ENCODE measurements at regions not wholly inside any gene's neighbourhood (a gene's known extent, or its start where the extent isn't known, plus 50 kb on each side); places are given as distances from the start of the nearest gene placed in this dataset.
A peak's percentile ranks its signal among the peaks of the same experiment; 100 is the strongest.

GRCh38 chr13:99662678-99663077 is 161.4 kb downstream of the TM9SF2 start:
- no peak for DNase-seq (ENCODE audit: low spot score)

GRCh38 chr13:99661791-99662190 is 160.5 kb downstream of the TM9SF2 start:
- no peak for DNase-seq (ENCODE audit: low spot score)

- DNase-seq (ENCODE audit: low spot score) = no peak
These were observed 158.7 kb downstream of the TM9SF2 start for GRCh38 chr13:99659866-99660554.

GRCh38 chr13:99659226-99659625 is 158.0 kb downstream of the TM9SF2 start:
- no peak for DNase-seq (ENCODE audit: low spot score)

GRCh38 chr13:99658261-99658991 is 157.2 kb downstream of the TM9SF2 start:
- peak; percentile 18 for DNase-seq (ENCODE audit: low spot score)

GRCh38 chr13:99657848-99658260 is 156.6 kb downstream of the TM9SF2 start:
- peak; percentile 6 for DNase-seq (ENCODE audit: low spot score)

- no peak for DNase-seq (ENCODE audit: low spot score)
These were observed 155.6 kb downstream of the TM9SF2 start for GRCh38 chr13:99656844-99657381.

GRCh38 chr13:99656092-99656745 is 154.9 kb downstream of the TM9SF2 start:
- DNase-seq (ENCODE audit: low spot score) = peak; percentile 34

- DNase-seq (ENCODE audit: low spot score) = no peak
These were observed 154.2 kb downstream of the TM9SF2 start for GRCh38 chr13:99655351-99656091.

- no peak for DNase-seq (ENCODE audit: low spot score)
These were observed 152.8 kb downstream of the TM9SF2 start for GRCh38 chr13:99654076-99654475.

GRCh38 chr13:99653526-99653925 is 152.3 kb downstream of the TM9SF2 start:
- no peak for DNase-seq (ENCODE audit: low spot score)

GRCh38 chr13:99652901-99653300 is 151.6 kb downstream of the TM9SF2 start:
- no peak for DNase-seq (ENCODE audit: low spot score)

GRCh38 chr13:99652141-99652540 is 150.9 kb downstream of the TM9SF2 start:
- no peak for DNase-seq (ENCODE audit: low spot score)

- DNase-seq (ENCODE audit: low spot score) = no peak
These were observed 149.7 kb downstream of the TM9SF2 start for GRCh38 chr13:99651016-99651415.

GRCh38 chr13:99650410-99650809 is 149.1 kb downstream of the TM9SF2 start:
- DNase-seq (ENCODE audit: low spot score) = no peak

- no peak for DNase-seq (ENCODE audit: low spot score)
These were observed 147.7 kb downstream of the TM9SF2 start for GRCh38 chr13:99648927-99649326.

GRCh38 chr13:99648066-99648665 is 146.9 kb downstream of the TM9SF2 start:
- no peak for DNase-seq (ENCODE audit: low spot score)

- no peak for DNase-seq (ENCODE audit: low spot score)
These were observed 146.3 kb downstream of the TM9SF2 start for GRCh38 chr13:99647596-99647985.

GRCh38 chr13:99646866-99647595 is 145.8 kb downstream of the TM9SF2 start:
- no peak for DNase-seq (ENCODE audit: low spot score)

GRCh38 chr13:99642841-99643240 is 141.6 kb downstream of the TM9SF2 start:
- DNase-seq (ENCODE audit: low spot score) = no peak

- DNase-seq (ENCODE audit: low spot score) = no peak
These were observed 140.7 kb downstream of the TM9SF2 start for GRCh38 chr13:99642006-99642405.
